ENCODE measurements at regions not wholly inside any gene's neighbourhood (a gene's known extent, or its start where the extent isn't known, plus 50 kb on each side); places are given as distances from the start of the nearest gene placed in this dataset.

DNA sequence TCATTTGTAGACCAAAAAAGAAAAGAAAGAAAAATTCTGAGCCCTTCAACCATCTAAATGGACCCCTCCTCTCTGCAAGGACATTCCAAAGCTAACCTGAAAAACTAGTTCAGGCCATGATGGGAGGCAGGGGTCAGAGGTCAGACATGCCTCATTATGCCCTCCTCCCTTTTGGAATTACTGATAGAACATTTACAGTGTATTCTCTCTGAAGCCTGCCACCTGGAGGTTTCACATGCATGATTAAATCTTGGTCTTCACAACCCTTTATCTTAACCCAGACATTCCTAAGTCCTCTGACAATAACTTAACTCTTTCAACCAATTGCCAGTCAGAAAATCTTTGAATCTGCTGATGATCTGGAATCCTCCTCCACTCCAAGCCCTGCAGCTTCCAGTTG is 86.0 kb downstream of the SPP2 start:
- no peaks in the 10 kb centered on the region for H3K9me3 Mint-ChIP-seq
- H3K4me1 Mint-ChIP-seq = peaks cover 31% of the 10 kb centered on the region
- H3K27me3 Mint-ChIP-seq = peaks cover 6% of the 10 kb centered on the region
- ChIA-PET POLR2A (no interaction called here), CTCF (interaction anchor here (0.7 to 2.8 kb wide), 11 partner anchors 11 to 409 kb away, joined by 3 to 28 read pairs (median 4); partner anchors contain the start of gene ARL4C)
- no peak overlapping the region for H3K4me3 Mint-ChIP-seq
- no peaks in the 10 kb centered on the region for H3K36me3 Mint-ChIP-seq (ENCODE audit: low read depth)
- DNase-seq = peak; percentile 33
- peak overlapping the region; percentile 61 for H3K27ac Mint-ChIP-seq

DNA sequence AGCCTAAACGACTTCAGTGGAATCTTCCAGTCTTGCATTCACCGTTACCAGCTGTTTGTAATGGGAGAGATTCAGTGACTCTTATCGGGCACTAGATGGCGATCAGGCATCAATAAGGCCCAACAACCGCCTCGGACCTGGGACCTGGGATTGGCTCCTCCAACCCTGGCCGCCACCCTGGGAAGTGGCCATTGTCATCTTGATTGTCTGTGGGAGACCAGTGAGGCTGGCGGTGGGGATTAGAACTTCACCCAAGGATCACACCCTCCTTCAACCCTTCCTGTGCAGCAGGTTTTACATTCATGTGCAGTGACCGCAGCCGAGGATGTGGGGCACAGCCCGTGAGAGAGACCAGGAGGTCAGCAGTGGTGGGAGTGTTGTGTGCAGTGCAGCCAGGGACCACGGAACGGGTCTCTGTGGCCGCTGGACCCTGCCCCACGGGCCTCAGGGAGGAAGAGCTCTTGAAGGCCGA is 85.3 kb downstream of the SPP2 start:
- Mint-ChIP-seq H3K27me3 (peaks cover 11% of the 10 kb centered on the region), H3K9me3 (no peaks in the 10 kb centered on the region), H3K4me3 (no peak overlapping the region), H3K36me3 (ENCODE audit: low read depth) (no peaks in the 10 kb centered on the region), H3K27ac (peak overlapping the region; percentile 61), H3K4me1 (peaks cover 29% of the 10 kb centered on the region)
- CTCF ChIA-PET = interaction anchor here (0.6 to 2.8 kb wide), 25 partner anchors 10 to 468 kb away, joined by 3 to 28 read pairs (median 3); partner anchors contain the start of gene ARL4C
- POLR2A ChIA-PET = interaction anchor here (0.7 kb wide), 1 partner anchor 327 kb away, joined by 3 read pairs; no protein-coding TSS in a partner anchor
- peak; percentile 64 for DNase-seq

DNA sequence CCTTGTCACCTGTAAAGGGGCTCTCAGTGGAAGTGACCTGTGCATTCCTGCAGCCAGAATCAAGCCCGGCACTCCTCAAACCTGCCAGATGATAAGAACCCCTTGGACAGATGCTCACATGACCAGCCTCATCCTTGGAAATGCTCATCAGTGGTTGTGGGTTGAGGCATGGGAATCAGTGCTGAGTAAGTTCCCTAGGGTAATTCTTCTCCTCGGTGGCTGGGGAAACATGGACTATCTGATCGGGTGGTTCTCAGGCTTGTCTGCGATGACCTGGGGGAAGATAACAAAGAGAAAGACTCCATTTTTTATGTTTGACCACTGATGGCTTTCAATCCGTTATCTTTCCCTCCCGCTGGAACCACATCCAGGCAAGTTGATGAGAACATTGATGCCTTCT is 84.0 kb downstream of the SPP2 start:
- ChIA-PET POLR2A (no interaction called here), CTCF (interaction anchor here (0.9 to 1.5 kb wide), 2 partner anchors 12 to 16 kb away, joined by 3 read pairs; no protein-coding TSS in a partner anchor)
- Mint-ChIP-seq H3K27ac (no peak overlapping the region), H3K36me3 (ENCODE audit: low read depth) (no peaks in the 10 kb centered on the region), H3K4me1 (peaks cover 29% of the 10 kb centered on the region), H3K27me3 (peaks cover 16% of the 10 kb centered on the region), H3K9me3 (no peaks in the 10 kb centered on the region), H3K4me3 (no peak overlapping the region)
- DNase-seq = no peak

DNA sequence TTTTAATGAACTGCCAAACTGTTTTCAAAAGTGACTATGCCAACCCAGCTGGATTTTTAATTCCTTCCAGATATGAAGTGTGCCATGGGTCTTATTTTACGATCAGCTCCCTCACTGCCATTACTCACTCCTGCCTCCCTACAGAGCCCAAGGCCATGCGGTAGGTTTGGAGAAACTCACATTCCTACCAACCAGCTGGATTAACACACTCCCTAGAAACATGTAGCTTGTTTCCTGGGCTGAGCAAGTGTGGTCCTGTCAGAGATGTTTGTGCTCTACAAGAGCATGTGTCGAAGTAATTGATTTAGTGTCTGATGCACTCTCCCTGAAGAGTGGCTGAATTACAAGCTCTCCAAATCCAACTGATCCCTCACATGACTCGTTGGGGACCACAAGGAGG is 82.5 kb downstream of the SPP2 start:
- POLR2A ChIA-PET = no interaction called here
- Mint-ChIP-seq H3K4me3 (no peak overlapping the region), H3K36me3 (ENCODE audit: low read depth) (no peaks in the 10 kb centered on the region), H3K27me3 (peaks cover 16% of the 10 kb centered on the region), H3K9me3 (no peaks in the 10 kb centered on the region), H3K4me1 (peaks cover 35% of the 10 kb centered on the region), H3K27ac (no peak overlapping the region)
- CTCF ChIA-PET = interaction anchor here (1.1 kb wide), 1 partner anchor 156 kb away, joined by 3 read pairs; no protein-coding TSS in a partner anchor
- DNase-seq = no peak

DNA sequence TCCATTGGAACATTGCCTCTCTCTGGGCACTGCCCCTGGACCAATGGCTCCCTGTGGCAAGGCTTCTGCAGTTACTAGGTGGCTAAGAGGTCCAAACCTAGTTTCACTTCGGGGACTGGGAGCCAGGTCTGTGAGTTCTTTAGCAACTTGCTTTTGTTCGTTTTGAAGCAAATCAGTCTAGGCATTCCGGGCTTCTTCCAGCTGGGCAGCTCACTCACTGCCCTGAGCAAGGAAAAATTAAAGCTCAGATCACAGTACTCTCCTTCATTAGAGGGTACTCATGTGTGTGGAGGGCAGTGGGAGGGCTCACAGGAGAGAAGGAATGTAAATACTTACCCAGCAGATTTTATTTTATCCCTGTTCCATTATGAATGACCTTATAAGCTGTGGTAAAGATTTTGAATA is 80.3 kb downstream of the SPP2 start:
- no peak overlapping the region for H3K27ac Mint-ChIP-seq
- H3K4me1 Mint-ChIP-seq = peaks cover 14% of the 10 kb centered on the region
- ChIA-PET CTCF (interaction anchor here (0.8 to 2.4 kb wide), 7 partner anchors 9 to 414 kb away, joined by 3 to 7 read pairs (median 3); partner anchors contain the start of gene ARL4C), POLR2A (interaction anchor here (0.5 kb wide), 1 partner anchor 16 kb away, joined by 6 read pairs; no protein-coding TSS in a partner anchor)
- H3K27me3 Mint-ChIP-seq = peaks cover 16% of the 10 kb centered on the region
- no peaks in the 10 kb centered on the region for H3K36me3 Mint-ChIP-seq (ENCODE audit: low read depth)
- H3K4me3 Mint-ChIP-seq = no peak overlapping the region
- no peaks in the 10 kb centered on the region for H3K9me3 Mint-ChIP-seq
- no peak for DNase-seq

DNA sequence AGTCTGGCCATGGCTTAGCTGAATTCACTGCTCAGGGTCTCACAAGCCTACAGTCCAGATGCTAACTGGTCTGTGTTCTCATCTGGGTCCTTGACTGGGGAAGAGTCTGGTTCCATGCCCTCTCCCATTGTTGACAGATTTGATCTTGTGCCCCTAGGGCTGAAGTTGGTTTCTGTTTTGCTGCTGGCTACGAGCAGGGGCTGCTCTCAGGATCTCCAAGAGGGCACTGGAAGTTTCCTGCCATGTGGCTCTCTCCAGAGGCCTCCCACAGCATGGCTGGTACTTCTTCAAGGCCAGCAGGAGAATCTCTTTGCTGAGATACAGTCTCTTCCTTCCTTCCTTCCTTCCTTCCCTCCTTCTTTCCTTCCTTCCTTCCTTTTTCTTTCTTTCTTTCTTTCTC is 78.1 kb downstream of the SPP2 start:
- CTCF ChIA-PET = no interaction called here
- no peak overlapping the region for H3K27ac Mint-ChIP-seq
- no peak for DNase-seq
- POLR2A ChIA-PET = no interaction called here
- no peaks in the 10 kb centered on the region for H3K36me3 Mint-ChIP-seq (ENCODE audit: low read depth)
- peaks cover 7% of the 10 kb centered on the region for H3K4me1 Mint-ChIP-seq
- no peaks in the 10 kb centered on the region for H3K9me3 Mint-ChIP-seq
- H3K4me3 Mint-ChIP-seq = no peak overlapping the region
- H3K27me3 Mint-ChIP-seq = peaks cover 16% of the 10 kb centered on the region

Measured in activated CD4-positive, alpha-beta T cell treated with anti-CD3 and anti-CD28 coated beads, Interleukin-2, amount 10 ng/mL, durations not matched to agents 7 days and 5 days (primary cell).